ENCODE measurements at regions not wholly inside any gene's neighbourhood (a gene's known extent, or its start where the extent isn't known, plus 50 kb on each side); places are given as distances from the start of the nearest gene placed in this dataset.
A peak's percentile ranks its signal among the peaks of the same experiment; 100 is the strongest.
"Not testable (repeated sequence)": the region's sequence is repeated elsewhere in the genome, so short reads cannot be mapped to it uniquely, and the experiment has no call there.

DNA sequence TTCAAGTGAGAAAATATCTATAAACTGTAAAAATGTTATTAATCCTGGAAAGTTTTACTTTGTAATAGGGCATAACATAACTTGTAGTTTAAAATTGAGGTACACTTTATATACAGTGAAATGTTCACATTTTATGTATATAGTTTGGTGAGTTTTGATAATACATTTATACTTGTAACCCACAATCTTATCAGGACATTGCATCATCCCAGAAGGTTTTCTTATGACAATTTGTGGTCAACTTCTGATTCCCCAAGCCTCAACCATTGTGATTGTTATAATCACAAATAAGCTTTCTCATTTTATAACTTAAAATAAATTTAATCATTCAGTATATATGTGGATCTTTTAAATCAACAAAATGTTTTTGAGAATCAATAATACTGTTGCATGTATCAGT, 151.1 kb downstream of the TFPI2 start:
- DNase-seq: no peak

DNA sequence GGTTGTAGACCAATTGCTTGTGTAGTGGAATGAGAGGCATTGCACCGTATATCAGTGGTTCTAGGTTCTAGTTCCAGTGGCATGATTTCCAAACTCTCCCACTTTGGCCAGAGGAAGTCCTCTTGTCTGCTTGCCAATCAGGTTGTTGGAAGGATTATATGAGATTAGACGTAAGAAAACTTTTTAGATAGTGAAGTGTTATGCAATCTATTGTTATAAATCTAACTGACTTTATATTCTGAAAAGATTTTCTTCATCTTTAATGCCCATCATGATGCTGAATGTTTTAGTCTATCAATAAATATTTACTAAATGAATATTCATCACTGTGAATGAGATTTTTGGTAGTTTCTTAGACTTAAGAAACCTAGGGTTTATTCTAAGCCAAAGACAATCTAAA, 152.6 kb downstream of the TFPI2 start:
- no peak for DNase-seq

DNA sequence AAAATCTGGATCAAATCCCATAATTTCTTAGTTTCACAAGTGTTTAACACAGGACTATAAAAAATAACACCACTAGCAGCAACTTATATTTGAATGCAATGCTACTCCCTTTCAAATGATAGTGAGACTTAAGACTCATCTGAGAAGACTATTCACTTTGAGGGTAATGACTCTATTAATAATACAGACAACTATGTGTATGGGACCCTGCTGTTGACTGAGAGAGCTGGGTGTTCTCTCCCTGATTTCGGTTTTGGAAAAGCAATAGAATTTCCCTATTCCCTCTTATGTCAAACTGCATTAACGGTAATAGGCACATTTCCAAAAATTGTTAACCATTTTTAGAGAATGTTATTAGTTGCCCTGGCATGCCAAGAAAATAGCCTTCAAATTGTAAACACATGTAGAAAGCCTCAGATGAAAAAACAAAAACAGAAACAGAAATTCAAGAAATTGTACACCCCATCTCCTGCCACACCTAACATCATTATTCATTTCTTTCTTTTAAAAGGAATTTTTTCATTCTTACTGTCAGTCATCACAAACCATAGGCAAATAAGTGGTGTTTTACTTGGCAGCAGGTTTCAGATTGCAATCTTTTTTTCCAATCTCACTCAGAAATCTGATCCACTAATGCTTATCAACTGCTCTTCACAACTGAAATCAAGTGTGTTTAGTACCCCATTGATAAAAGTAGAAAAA, 153.7 kb downstream of the TFPI2 start:
- DNase-seq: no peak

- DNase-seq: no peak
Measured at GRCh38 chr7:93728292-93728691, 153.8 kb upstream of the CALCR start.

DNA sequence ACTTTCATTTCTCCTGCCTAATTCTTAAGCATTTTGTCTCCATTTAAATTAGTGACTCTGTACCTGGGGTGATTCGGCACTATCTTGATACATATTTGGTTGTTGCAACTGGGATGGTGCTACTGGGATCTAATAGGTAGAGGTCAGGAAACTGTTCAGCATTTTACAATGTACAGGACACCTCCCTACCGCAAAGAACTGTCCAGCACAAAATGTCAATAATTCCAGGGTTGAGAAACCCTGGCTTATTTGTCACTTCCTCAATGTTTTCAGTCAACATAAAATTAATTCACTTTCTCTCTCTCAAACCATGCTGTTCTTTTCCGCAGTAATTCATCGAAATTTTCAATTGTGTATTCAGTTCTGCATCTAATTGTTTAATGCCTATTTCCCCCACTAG, 151.4 kb upstream of the CALCR start:
- DNase-seq: no peak

- DNase-seq: no peak
Measured at GRCh38 chr7:93723424-93724124, 149.1 kb upstream of the CALCR start.

- no peak for DNase-seq
Measured at GRCh38 chr7:93720106-93720505, 145.6 kb upstream of the CALCR start.

DNA sequence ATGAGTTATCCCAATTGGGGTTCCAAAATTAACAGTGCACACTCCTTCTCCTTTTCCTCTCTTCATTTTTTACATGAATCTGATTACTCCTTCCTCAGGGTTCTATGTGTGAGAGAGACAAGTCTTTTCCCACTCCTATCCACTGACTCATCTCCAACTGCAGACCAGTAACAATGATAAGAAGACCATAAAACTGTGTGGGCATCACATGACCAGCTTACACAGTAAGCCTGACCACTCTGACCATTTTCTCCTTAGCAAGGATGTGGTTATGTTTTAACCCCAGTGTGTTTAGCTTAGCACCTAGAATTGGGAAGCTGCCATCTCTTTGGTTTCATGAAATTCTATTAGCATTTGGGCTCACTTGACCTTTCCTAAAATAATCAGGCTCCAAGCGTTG, 145.0 kb upstream of the CALCR start:
- DNase-seq: no peak

DNA sequence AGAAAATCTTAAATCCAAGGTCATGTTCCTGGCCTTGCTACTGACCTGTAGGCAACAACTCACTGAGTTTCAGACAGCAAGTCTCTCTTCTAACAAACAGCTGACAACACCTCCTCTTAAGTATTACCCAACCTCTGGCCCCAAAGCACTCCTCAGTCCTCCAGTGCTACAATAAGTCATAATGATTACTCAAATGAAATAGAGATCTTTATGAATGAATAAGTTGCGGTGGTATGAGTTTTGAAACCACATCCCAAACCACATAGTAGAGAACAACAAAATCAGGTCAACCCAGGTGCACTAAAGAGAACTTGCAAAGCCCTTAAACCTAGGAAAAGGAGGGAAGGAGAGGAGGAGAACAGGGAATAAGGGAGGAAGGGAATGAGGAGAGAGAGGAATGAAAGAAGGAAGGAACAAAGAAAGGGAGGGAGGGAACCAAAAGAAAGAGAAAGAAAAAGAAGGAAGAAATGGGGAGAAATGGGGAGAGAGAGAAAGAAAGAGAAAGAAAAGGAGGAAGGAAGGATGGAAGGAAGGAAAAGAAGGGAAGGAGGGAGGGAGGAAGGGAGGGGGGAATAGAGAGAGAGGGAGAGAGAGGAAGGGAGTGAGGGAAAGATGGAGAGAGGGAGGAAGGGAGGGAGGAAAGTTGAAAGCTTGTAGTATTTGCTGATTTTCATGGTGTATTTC, 142.8 kb upstream of the CALCR start:
- no peak for DNase-seq

- peak; percentile 14 for DNase-seq
Measured at GRCh38 chr7:93715234-93715633, 140.7 kb upstream of the CALCR start.

GRCh38 chr7:93711926-93712325, 137.4 kb upstream of the CALCR start:
- DNase-seq: no peak

GRCh38 chr7:93708255-93708654, 133.7 kb upstream of the CALCR start:
- not testable (repeated sequence) for DNase-seq

- DNase-seq: no peak
Measured at GRCh38 chr7:93707249-93707648, 132.7 kb upstream of the CALCR start.

GRCh38 chr7:93706162-93706561, 131.6 kb upstream of the CALCR start:
- not testable (repeated sequence) for DNase-seq

DNA sequence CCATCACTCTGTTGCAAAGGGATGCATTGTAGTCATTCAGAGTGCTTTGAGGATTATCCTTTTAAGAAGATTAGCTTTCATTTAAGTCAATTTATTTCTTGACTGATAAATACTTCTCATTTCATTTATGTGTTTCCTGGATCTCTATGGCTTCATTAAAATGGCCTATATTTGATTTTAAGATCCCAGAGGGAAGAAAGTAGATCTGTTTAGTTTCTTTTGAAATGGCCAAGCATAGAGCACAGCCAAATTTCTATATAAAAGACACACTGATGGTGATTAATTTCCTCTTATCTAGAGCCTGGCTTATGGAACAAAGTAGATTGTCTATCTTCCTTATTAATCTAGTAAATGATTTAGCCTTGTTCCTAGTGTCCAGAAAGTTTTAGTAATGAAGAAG, 129.7 kb upstream of the CALCR start:
- DNase-seq: no peak

DNA sequence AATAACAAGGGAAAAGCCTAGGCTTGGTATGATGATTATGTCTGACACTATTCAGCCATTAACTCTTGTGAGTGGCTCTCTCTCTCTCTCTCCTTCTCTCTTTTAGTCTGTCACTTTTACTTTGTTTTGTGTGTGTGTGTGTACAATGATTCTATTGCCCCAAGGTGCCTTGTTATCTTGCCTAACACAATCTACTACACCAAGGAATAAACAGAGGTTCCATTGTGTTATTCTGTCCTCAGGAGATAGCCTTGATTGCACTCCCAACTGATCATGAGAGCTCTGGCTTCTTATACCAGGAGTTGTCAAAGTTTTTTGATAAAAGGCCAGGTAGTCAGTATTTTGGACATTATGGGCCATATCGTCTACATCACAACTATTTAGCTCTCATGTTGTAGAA, 123.4 kb upstream of the CALCR start:
- DNase-seq: no peak

GRCh38 chr7:93693796-93694195, 119.3 kb upstream of the CALCR start:
- no peak for DNase-seq

- no peak for DNase-seq
Measured at GRCh38 chr7:93690021-93690420, 115.5 kb upstream of the CALCR start.

GRCh38 chr7:93678185-93678584, 103.7 kb upstream of the CALCR start:
- DNase-seq: no peak

DNA sequence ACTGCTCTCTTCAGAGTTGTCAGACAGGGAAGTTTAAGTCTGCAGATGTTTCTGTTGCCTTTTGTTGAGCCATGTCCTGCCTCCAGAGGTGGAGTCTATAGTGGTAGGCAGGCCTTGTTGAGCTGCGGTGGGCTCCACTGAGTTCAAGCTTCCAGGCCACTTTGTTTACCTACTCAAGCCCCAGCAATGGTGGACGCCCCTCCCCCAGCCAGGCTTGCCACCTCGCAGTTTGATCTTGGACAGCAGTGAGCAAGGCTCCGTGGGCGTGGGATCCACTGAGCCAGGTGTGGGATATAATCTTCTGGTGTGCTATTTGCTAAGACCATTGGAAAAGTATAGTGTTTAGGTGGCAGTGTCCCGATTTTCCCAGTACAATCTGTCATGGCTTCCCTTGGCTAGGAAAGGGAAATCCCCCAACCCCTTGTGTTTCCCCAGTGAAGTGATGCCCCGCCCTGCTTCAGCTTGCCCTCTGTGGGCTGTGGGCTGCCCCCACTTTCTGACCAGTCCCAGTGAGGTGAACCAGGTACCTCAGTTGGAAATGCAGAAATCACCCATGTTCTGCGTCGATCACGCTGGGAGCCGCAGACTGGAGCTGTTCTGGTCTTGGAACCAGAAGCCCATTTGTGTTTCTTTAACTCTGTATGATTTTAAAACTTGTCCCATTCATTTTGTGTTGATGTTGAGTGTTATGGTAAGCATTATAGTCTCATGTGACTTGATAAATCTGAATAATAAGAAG, 89.2 kb upstream of the CALCR start:
- DNase-seq: no peak

DNA sequence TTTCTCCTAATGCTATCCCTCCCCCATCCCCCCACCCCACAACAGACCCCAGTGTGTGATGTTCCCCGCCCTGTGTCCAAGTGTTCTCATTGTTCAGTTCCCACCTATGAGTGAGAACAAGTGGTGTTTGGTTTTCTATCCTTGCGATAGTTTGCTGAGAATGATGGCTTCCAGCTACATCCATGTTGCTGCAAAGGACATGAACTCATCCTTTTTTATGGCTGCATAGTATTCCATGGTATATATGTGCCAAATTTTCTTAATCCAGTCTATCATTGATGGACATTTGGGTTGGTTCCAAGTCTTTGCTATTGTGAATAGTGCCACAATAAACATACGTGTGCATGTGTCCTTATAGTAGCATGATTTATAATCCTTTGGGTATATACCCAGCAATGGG, 83.6 kb upstream of the CALCR start:
- not testable (repeated sequence) for DNase-seq

DNA sequence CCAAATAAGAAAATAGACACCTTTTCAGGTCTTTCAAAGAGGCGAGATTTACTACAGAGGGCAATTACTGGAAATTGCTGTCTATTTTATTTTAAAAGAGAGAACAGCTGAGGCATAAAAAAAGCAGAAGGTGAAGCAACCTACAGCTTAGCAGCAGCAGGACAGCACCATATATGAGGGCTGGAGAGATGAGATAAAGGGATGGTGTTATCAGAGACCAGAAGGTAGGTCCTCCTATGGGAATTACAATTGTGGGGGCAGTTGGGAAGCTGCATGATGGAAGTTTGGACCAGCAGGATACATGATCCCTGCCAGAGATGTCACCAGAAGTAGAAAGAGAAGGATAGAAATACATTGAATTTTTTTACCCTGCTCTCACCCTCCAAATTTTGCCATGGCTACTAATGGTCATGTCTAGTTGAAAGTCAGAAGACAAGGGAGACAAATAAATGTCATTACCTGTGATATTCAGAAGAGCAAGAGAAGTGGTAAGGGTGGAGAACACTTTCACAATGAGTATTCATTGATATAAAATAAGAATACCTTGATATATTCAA, 77.2 kb upstream of the CALCR start:
- no peak for DNase-seq

All from muscle of arm (tissue), 1 donor.